Transverse colon (tissue), 4 donors: ENCODE measurements at regions not wholly inside any gene's neighbourhood (a gene's known extent, or its start where the extent isn't known, plus 50 kb on each side); places are given as distances from the start of the nearest gene placed in this dataset.

Experiments
- DNase-seq: peaks from one replicate; pipeline ENCODE4 v3.0.0-alpha.2; 2019
- H3K27ac ChIP-seq, 4 donors: fragments of 200-600 bp; sonication (generic); 2 replicates each; pipeline ENCODE4 v1.5.1; 2016 to 2018; ENCODE audit warnings: inconsistent platforms in 4 of 4
- H3K27me3 ChIP-seq: fragments of 200-600 bp; sonication (generic); 2 replicates; pipeline ENCODE4 v1.5.1; 2017; ENCODE audit warnings: inconsistent platforms
- H3K36me3 ChIP-seq, 4 donors: fragments of 200-600 bp; sonication (generic); 2 replicates each; pipeline ENCODE4 v1.5.1; 2017 to 2019; ENCODE audit warnings: inconsistent platforms in 4 of 4
- H3K4me1 ChIP-seq, 4 donors: fragments of 200-600 bp; sonication (generic); 2 replicates each; pipeline ENCODE4 v1.5.1; 2017 to 2020; ENCODE audit warnings: inconsistent platforms in 4 of 4
- H3K4me3 ChIP-seq, 4 donors: fragments of 200-600 bp; sonication (generic); 1 replicate in 1 of 4; 2 replicates in 3 of 4; pipeline versions ENCODE4 v1.5.1 to v1.6.1; 2017 to 2019; ENCODE audit warnings: inconsistent platforms in 4 of 4
- H3K9me3 ChIP-seq, 2 donors: fragments of 200-600 bp; sonication (generic); 2 replicates each; pipeline ENCODE4 v1.5.1; 2017 to 2019; ENCODE audit warnings: inconsistent platforms in 2 of 2
- CTCF ChIP-seq, 5 experiments: fragments of 200-600 bp in 3 of 5; fragments of 450-650 bp in 2 of 5; sonication (generic) in 3 of 5; IDR thresholded peaks; 1 replicate in 2 of 5; 2 replicates in 3 of 5; pipeline ENCODE4 v1.5.1; 2016 to 2017; ENCODE audit warnings: antibody characterized with exemption in 5 of 5, inconsistent platforms in 3 of 5, mild to moderate bottlenecking in 2 of 5, moderate library complexity in 1 of 5
- EP300 ChIP-seq: sonication (generic); formaldehyde crosslinking; IDR thresholded peaks from one replicate; pipeline ENCODE4 v1.6.1; 2017; ENCODE audit warnings: antibody characterized with exemption, low read depth
- POLR2A ChIP-seq: fragments of 450-650 bp; IDR thresholded peaks from one replicate; pipeline ENCODE4 v1.6.1; 2016; ENCODE audit warnings: antibody characterized with exemption, mild to moderate bottlenecking, moderate library complexity
- POLR2AphosphoS5 ChIP-seq, 3 donors: sonication (generic); formaldehyde crosslinking; IDR thresholded peaks; one replicate each; pipeline ENCODE4 v1.6.1; 2016; ENCODE audit warnings: antibody characterized with exemption in 3 of 3
- WGBS, 2 donors: methylation state at CpG; one replicate each; pipeline ENCODE4 v1.1.5; 2018; ENCODE audit warnings: low coverage in 1 of 2; 5-methylcytosine and 5-hydroxymethylcytosine counted together
- in situ Hi-C, 4 donors: fragments of 200-750 bp; cut with MboI; loops; one replicate each; pipeline versions ENCODE4 v1.15.0 to v1.15.1; 2017; ENCODE audit warnings: low sequenced_read_pairs in 3 of 4, low pct_ligation_motif_present in 1 of 4, low pct_unique_long_range_greater_than_20kb in 1 of 4
- intact Hi-C: fragments of 100-400 bp; cut with DNase I; formaldehyde crosslinking; loops from one replicate; pipeline ENCODE4 v1.15.1; 2023; ENCODE audit warnings: low total_unique reads

GRCh38 chr2:100716581-100716980, 103.4 kb upstream of the NPAS2 start:
- H3K4me3 ChIP-seq = no peak overlapping the region
- H3K27ac ChIP-seq = no peak overlapping the region
- WGBS, 2 donors = 81 to 88% methylated on average over 1 to 2 of the region's 2 CpGs
- no peak for DNase-seq
- H3K36me3 ChIP-seq = no peaks in the 10 kb centered on the region
- H3K4me1 ChIP-seq = no peaks in the 10 kb centered on the region
- in situ Hi-C loops = no loop called here
- TF ChIP-seq CTCF (IDR thresholded peaks at IDR 0.05) (no peak), EP300 (no peak), POLR2AphosphoS5 (IDR thresholded peaks at IDR 0.05) (no peak), POLR2A (no peak)
- intact Hi-C loops = loop anchor here (5.0 kb wide), 1 partner anchor 289 kb away; no protein-coding TSS in a partner anchor
- H3K27me3 ChIP-seq = no peaks in the 10 kb centered on the region
- no peaks in the 10 kb centered on the region for H3K9me3 ChIP-seq

GRCh38 chr2:100718065-100718629, 101.8 kb upstream of the NPAS2 start:
- in situ Hi-C loops (no loop called here), intact Hi-C loops (loop anchor here (5.0 kb wide), 1 partner anchor 291 kb away; no protein-coding TSS in a partner anchor)
- Histone ChIP-seq H3K36me3 (no peaks in the 10 kb centered on the region), H3K9me3 (no peaks in the 10 kb centered on the region), H3K27ac (no peak overlapping the region), H3K4me3 (no peak overlapping the region), H3K27me3 (no peaks in the 10 kb centered on the region), H3K4me1 (no peaks in the 10 kb centered on the region)
- WGBS, 2 donors = 53 to 54% methylated on average over 2 to 3 of the region's 3 CpGs
- DNase-seq = no peak
- TF ChIP-seq POLR2AphosphoS5 (IDR thresholded peaks at IDR 0.05) (no peak), EP300 (no peak), POLR2A (no peak), CTCF (IDR thresholded peaks at IDR 0.05) (no peak)

DNA sequence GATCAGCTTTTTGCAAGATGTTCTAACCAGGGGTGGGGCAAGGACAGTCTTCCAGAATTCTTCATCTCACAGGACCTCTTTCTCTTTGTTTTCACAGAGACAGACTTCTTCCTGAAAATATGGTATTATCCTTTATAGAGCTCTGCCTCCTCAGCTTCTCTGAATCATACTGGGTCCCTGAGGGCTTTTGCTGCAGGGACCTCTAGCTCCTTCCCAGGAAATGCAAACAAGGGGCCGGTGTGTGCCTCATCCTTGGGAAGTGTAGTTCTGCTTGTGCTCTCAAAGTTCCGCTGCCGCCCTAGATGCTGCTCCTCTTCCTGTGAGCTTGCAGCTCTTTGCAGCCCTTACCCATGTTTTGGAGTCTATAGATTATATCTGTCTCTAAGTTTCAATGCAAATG, 99.5 kb upstream of the NPAS2 start:
- in situ Hi-C loops (no loop called here), intact Hi-C loops (loop anchor here (10.0 kb wide), 1 partner anchor 106 kb away; no protein-coding TSS in a partner anchor)
- Histone ChIP-seq H3K9me3 (no peaks in the 10 kb centered on the region), H3K4me1 (no peaks in the 10 kb centered on the region), H3K27me3 (no peaks in the 10 kb centered on the region), H3K4me3 (no peak overlapping the region), H3K27ac (no peak overlapping the region), H3K36me3 (no peaks in the 10 kb centered on the region)
- TF ChIP-seq POLR2A (no peak), CTCF (IDR thresholded peaks at IDR 0.05) (no peak), EP300 (no peak), POLR2AphosphoS5 (IDR thresholded peaks at IDR 0.05) (no peak)
- no peak for DNase-seq
- WGBS, 2 donors = 86 to 94% methylated on average over 2 to 3 of the region's 3 CpGs

GRCh38 chr2:100721693-100722092, 98.2 kb upstream of the NPAS2 start:
- H3K36me3 ChIP-seq = no peaks in the 10 kb centered on the region
- H3K4me3 ChIP-seq = no peak overlapping the region
- no peaks in the 10 kb centered on the region for H3K4me1 ChIP-seq
- intact Hi-C loops (loop anchor here (10.0 kb wide), 1 partner anchor 107 kb away; no protein-coding TSS in a partner anchor), in situ Hi-C loops (no loop called here)
- no peaks in the 10 kb centered on the region for H3K9me3 ChIP-seq
- H3K27me3 ChIP-seq = no peaks in the 10 kb centered on the region
- TF ChIP-seq POLR2A (no peak), POLR2AphosphoS5 (IDR thresholded peaks at IDR 0.05) (no peak), CTCF (IDR thresholded peaks at IDR 0.05) (no peak), EP300 (no peak)
- 83 to 89% methylated on average over 2 to 5 of the region's 5 CpGs for WGBS, 2 donors
- no peak overlapping the region for H3K27ac ChIP-seq
- DNase-seq = no peak
